ENCODE measurements at regions not wholly inside any gene's neighbourhood (a gene's known extent, or its start where the extent isn't known, plus 50 kb on each side); places are given as distances from the start of the nearest gene placed in this dataset.

DNA sequence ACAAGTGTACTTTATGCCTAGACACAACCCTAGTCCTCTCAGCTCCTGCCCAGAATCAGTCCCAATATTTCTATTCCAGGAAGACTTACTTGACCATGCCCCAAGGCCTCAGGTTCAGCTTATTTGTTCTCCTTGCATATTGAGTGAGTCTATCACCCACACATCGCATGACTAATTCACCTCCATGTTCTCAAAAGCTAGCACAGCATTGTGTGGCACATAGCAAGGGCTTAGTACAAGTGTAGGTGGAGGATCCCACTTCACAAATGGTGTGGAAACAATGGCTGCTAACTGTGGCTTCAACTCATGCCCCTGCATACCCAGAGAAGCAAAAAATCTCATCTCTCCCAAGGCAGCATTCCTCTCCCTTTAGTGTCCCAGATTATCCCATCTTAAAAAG, 602.6 kb upstream of the API5 start:
- TF ChIP-seq, protein P1, sequence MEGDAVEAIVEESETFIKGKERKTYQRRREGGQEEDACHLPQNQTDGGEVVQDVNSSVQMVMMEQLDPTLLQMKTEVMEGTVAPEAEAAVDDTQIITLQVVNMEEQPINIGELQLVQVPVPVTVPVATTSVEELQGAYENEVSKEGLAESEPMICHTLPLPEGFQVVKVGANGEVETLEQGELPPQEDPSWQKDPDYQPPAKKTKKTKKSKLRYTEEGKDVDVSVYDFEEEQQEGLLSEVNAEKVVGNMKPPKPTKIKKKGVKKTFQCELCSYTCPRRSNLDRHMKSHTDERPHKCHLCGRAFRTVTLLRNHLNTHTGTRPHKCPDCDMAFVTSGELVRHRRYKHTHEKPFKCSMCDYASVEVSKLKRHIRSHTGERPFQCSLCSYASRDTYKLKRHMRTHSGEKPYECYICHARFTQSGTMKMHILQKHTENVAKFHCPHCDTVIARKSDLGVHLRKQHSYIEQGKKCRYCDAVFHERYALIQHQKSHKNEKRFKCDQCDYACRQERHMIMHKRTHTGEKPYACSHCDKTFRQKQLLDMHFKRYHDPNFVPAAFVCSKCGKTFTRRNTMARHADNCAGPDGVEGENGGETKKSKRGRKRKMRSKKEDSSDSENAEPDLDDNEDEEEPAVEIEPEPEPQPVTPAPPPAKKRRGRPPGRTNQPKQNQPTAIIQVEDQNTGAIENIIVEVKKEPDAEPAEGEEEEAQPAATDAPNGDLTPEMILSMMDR (conservative IDR thresholded peaks at IDR 0.05 in 1 of 2, IDR thresholded peaks at IDR 0.05 in 1 of 2; ENCODE audit: low read depth in 1 of 2, low read length in 2 of 2) = no peak
- TF ChIP-seq EZH2 (IDR thresholded peaks at IDR 0.05; ENCODE audit: low read length, missing control alignments) = no peak
